ENCODE measurements at regions not wholly inside any gene's neighbourhood (a gene's known extent, or its start where the extent isn't known, plus 50 kb on each side); places are given as distances from the start of the nearest gene placed in this dataset.
"Not testable (repeated sequence)": the region's sequence is repeated elsewhere in the genome, so short reads cannot be mapped to it uniquely, and the experiment has no call there.

- no peak for DNase-seq (ENCODE audit: low read depth)
Measured at GRCh38 chr14:56049536-56049935, 68.7 kb upstream of the PELI2 start.

DNA sequence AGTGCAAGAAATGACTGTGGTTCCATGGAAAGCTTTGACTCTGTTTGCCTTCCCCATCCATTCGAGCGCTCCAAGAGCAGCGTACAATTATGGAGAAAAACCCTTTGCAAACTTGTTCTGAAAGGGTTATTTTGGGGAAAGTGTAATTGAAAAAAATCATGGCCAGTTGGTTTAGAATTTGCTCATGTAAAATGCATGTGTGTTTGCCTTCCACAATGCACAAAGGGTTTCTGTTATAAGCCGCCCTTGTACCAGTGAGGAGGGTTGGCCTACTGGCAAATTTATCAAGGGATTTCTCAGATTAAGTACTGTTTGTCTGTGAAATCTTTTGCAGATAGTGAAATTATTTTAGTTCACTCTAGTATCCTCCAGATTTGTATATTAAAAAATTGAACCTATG is 62.7 kb upstream of the PELI2 start:
- DNase-seq (ENCODE audit: low read depth): no peak

DNA sequence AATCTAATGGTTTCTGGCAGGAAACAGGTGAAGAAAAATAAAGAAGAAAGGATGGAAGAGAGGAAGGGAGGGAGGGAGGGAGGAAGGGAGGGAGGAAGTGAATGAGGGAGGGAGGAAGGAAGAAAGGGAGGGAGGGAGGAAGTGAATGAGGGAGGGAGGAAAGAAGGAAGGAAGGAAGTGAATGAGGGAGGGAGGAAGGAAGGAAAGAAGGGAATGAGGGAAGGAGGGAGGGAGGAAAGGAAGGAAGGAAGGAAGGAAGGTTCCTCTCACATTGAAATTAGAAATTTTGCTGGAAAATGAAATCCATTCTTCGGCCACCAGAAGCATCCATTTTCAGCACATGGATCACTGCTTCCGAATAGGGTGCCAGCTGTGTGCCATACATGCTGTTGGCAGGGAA is 62.2 kb upstream of the PELI2 start:
- no peak for DNase-seq (ENCODE audit: low read depth)

GRCh38 chr14:56057071-56057741 is 61.0 kb upstream of the PELI2 start:
- peak; percentile 22 for DNase-seq (ENCODE audit: low read depth)

DNA sequence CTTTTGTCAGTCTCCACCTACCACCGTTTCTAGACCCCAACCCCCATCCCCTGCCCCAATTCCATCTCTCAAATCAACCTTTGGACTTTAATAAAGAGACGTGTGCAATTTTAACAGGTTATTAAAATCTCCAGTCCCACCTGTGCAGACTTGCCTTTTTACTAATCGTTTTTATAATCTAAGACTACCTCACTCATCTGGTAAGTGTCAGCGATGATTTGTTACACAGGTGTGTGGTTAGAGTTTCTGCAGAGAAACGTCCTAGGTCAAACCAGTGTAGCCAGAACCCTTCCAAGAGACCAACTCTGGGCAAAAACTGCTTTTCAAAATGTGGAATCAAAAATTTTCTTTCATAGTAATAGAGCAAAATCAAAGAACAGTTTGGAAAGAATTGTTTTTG is 60.4 kb upstream of the PELI2 start:
- no peak for DNase-seq (ENCODE audit: low read depth)

DNA sequence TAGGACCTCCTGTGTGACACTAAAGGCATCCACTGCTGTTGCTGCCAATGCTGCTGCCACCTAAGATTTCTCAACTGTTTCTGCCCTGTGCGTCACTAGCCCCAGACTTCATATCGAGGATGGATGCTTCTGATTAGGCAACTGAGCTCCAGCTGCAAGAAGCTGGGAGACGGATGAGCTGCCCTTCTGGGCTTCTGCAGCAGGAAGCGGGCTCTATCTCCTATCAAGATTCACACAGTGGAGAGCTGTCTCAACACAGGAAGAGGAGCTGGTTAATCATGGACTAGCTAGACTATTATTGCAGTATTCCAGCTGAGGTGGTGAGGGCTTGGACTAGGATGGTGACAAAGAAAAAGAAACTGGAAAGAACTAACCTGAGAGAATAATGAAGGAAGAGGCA is 59.2 kb upstream of the PELI2 start:
- peak; percentile 76 for DNase-seq (ENCODE audit: low read depth)

GRCh38 chr14:56061051-56061450 is 57.2 kb upstream of the PELI2 start:
- DNase-seq (ENCODE audit: low read depth): peak; percentile 26

DNA sequence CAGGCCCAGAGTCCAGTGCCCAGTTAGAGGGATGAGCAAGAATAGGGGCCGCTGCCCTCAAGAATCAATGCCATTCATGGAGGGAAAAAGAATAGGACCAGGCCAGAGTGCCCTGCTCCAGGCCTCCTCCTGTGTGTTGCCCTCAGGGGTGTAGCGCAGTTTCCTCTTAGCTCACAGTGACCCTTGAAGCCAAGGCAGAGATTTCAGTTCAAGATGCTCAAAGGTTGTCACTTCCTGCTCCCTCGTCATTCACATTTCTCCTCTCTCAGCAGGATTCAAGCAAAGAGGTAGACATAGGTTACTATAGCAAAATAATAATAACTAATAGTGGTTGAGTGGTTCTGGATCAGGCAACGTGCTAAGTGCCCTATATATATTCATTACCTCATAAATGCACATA is 55.1 kb upstream of the PELI2 start:
- DNase-seq (ENCODE audit: low read depth): no peak

DNA sequence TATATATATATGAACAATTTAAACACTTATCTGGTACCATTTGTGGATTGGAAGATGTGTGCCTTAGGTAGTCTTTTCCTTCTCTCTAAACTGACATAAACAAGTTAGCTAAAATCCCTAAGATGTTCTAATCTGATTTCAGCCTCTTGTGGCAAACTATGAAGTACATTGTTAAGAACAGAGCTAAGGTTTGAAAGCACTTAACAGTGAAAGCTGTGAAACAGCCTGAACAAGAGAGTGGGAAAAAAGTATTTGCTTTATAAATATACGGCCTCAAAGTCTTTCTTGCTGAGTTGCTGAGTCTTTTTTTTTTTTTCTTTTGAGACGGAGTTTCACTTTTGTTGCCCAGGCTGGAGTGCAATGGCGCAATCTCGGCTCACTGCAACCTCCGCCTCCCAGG is 53.7 kb upstream of the PELI2 start:
- DNase-seq (ENCODE audit: low read depth): no peak

DNA sequence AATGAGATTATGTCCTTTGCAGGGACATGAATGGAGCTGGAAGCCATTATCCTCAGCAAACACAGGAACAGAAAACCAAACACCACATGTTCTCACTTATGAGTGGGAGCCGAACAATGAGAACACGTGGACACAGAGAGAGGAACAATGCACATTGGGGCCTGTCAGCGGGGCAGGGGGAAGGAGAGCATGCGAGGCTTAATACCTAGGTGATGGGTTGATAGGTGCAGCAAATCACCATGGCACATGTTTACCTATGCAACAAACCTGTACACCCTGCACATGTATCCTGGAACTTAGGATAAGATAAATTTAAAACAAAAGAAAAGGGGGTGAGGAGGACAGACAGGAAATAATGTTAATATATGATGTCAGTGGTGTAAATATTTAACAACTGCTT is 53.0 kb upstream of the PELI2 start:
- DNase-seq (ENCODE audit: low read depth): not testable (repeated sequence)

DNA sequence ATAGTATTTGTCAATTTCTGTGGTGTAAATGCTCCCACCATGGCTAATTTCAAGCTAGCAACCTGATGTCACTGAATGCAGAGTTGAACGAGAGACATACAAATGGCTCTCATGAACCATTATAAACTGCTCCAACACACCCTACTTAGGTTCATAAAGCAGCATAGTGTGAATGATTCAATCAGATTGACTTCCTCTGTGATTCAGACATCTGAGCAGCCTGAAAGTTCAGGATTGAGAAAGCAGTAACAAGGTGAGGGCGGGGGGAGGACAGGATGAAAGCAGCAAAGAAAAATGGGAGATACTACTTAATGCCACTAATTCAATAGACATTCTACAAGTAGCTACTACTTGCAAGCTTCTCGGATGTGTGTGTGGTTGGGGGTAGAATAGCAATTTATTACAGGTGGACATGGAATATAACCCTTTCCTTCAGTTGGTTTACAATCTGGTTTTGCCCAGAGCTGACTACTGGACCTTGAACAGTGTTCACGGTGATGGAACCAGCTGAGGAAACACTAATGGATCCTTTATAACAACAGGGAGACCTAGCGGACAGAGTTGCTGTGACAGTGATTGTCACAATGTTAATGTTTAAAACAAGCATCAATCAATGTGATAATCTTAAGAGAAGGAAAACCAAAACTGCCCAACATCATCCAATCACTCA is 52.5 kb upstream of the PELI2 start:
- no peak for DNase-seq (ENCODE audit: low read depth)
